ENCODE measurements at regions not wholly inside any gene's neighbourhood (a gene's known extent, or its start where the extent isn't known, plus 50 kb on each side); places are given as distances from the start of the nearest gene placed in this dataset.
"Not testable (repeated sequence)": the region's sequence is repeated elsewhere in the genome, so short reads cannot be mapped to it uniquely, and the experiment has no call there.

GRCh38 chr3:127520993-127521392 is 69.5 kb downstream of the TPRA1 start:
- Mint-ChIP-seq H3K27ac (no peak overlapping the region), H3K9me3 (no peaks in the 10 kb centered on the region), H3K27me3 (ENCODE audit: low read depth) (peaks cover 5% of the 10 kb centered on the region), H3K4me1 (ENCODE audit: low read depth) (no peaks in the 10 kb centered on the region), H3K4me3 (ENCODE audit: low read depth) (no peak overlapping the region), H3K36me3 (ENCODE audit: low read depth) (no peaks in the 10 kb centered on the region)
- intact Hi-C loops (cut with micrococcal nuclease): no loop called here
- no peak for DNase-seq (ENCODE audit: low spot score)

GRCh38 chr3:127518456-127519081 is 72.0 kb downstream of the TPRA1 start:
- Mint-ChIP-seq H3K9me3 (no peaks in the 10 kb centered on the region), H3K27ac (no peak overlapping the region), H3K27me3 (ENCODE audit: low read depth) (peaks cover 4% of the 10 kb centered on the region), H3K4me3 (ENCODE audit: low read depth) (no peak overlapping the region), H3K4me1 (ENCODE audit: low read depth) (no peaks in the 10 kb centered on the region), H3K36me3 (ENCODE audit: low read depth) (no peaks in the 10 kb centered on the region)
- intact Hi-C loops (cut with micrococcal nuclease): no loop called here
- no peak for DNase-seq (ENCODE audit: low spot score)

GRCh38 chr3:127512256-127512655 is 78.3 kb downstream of the TPRA1 start:
- Mint-ChIP-seq H3K27ac (no peak overlapping the region), H3K36me3 (ENCODE audit: low read depth) (no peaks in the 10 kb centered on the region), H3K4me3 (ENCODE audit: low read depth) (no peak overlapping the region), H3K27me3 (ENCODE audit: low read depth) (peaks cover 10% of the 10 kb centered on the region), H3K9me3 (no peaks in the 10 kb centered on the region), H3K4me1 (ENCODE audit: low read depth) (no peaks in the 10 kb centered on the region)
- intact Hi-C loops (cut with micrococcal nuclease): no loop called here
- DNase-seq (ENCODE audit: low spot score): no peak

- Mint-ChIP-seq H3K9me3 (peaks cover 12% of the 10 kb centered on the region), H3K4me1 (ENCODE audit: low read depth) (no peaks in the 10 kb centered on the region), H3K36me3 (ENCODE audit: low read depth) (no peaks in the 10 kb centered on the region), H3K4me3 (ENCODE audit: low read depth) (no peak overlapping the region), H3K27ac (no peak overlapping the region), H3K27me3 (ENCODE audit: low read depth) (peaks cover 9% of the 10 kb centered on the region)
- DNase-seq (ENCODE audit: low spot score): no peak
- intact Hi-C loops (cut with micrococcal nuclease): no loop called here
Observed at GRCh38 chr3:127501177-127501576, 89.4 kb downstream of the TPRA1 start.

GRCh38 chr3:127497676-127498075 is 92.9 kb downstream of the TPRA1 start:
- Mint-ChIP-seq H3K36me3 (ENCODE audit: low read depth) (no peaks in the 10 kb centered on the region), H3K4me1 (ENCODE audit: low read depth) (no peaks in the 10 kb centered on the region), H3K27me3 (ENCODE audit: low read depth) (peaks cover 6% of the 10 kb centered on the region), H3K4me3 (ENCODE audit: low read depth) (no peak overlapping the region), H3K9me3 (peaks cover 9% of the 10 kb centered on the region), H3K27ac (no peak overlapping the region)
- no peak for DNase-seq (ENCODE audit: low spot score)
- intact Hi-C loops (cut with micrococcal nuclease): no loop called here

- no peak for DNase-seq (ENCODE audit: low spot score)
- peaks cover 6% of the 10 kb centered on the region for H3K9me3 Mint-ChIP-seq
- intact Hi-C loops (cut with micrococcal nuclease): no loop called here
- H3K36me3 Mint-ChIP-seq (ENCODE audit: low read depth): no peaks in the 10 kb centered on the region
- peaks cover 3% of the 10 kb centered on the region for H3K27me3 Mint-ChIP-seq (ENCODE audit: low read depth)
- H3K27ac Mint-ChIP-seq: no peak overlapping the region
- no peak overlapping the region for H3K4me3 Mint-ChIP-seq (ENCODE audit: low read depth)
- H3K4me1 Mint-ChIP-seq (ENCODE audit: low read depth): no peaks in the 10 kb centered on the region
Observed at GRCh38 chr3:127497166-127497565, 93.4 kb downstream of the TPRA1 start.

- Mint-ChIP-seq H3K27me3 (ENCODE audit: low read depth) (peaks cover 3% of the 10 kb centered on the region), H3K9me3 (peaks cover 6% of the 10 kb centered on the region), H3K4me1 (ENCODE audit: low read depth) (no peaks in the 10 kb centered on the region), H3K27ac (no peak overlapping the region), H3K4me3 (ENCODE audit: low read depth) (no peak overlapping the region), H3K36me3 (ENCODE audit: low read depth) (no peaks in the 10 kb centered on the region)
- intact Hi-C loops (cut with micrococcal nuclease): no loop called here
- DNase-seq (ENCODE audit: low spot score): no peak
Observed at GRCh38 chr3:127495821-127496655, 94.5 kb downstream of the TPRA1 start.

GRCh38 chr3:127493924-127494646 is 96.4 kb downstream of the TPRA1 start:
- Mint-ChIP-seq H3K4me3 (ENCODE audit: low read depth) (no peak overlapping the region), H3K9me3 (no peaks in the 10 kb centered on the region), H3K27ac (no peak overlapping the region), H3K36me3 (ENCODE audit: low read depth) (no peaks in the 10 kb centered on the region), H3K4me1 (ENCODE audit: low read depth) (no peaks in the 10 kb centered on the region), H3K27me3 (ENCODE audit: low read depth) (peaks cover 3% of the 10 kb centered on the region)
- intact Hi-C loops (cut with micrococcal nuclease): no loop called here
- no peak for DNase-seq (ENCODE audit: low spot score)

GRCh38 chr3:127492426-127492825 is 98.1 kb downstream of the TPRA1 start:
- peaks cover 7% of the 10 kb centered on the region for H3K27me3 Mint-ChIP-seq (ENCODE audit: low read depth)
- DNase-seq (ENCODE audit: low spot score): no peak
- H3K27ac Mint-ChIP-seq: no peak overlapping the region
- no peaks in the 10 kb centered on the region for H3K4me1 Mint-ChIP-seq (ENCODE audit: low read depth)
- H3K9me3 Mint-ChIP-seq: no peaks in the 10 kb centered on the region
- intact Hi-C loops (cut with micrococcal nuclease): no loop called here
- H3K36me3 Mint-ChIP-seq (ENCODE audit: low read depth): no peaks in the 10 kb centered on the region
- H3K4me3 Mint-ChIP-seq (ENCODE audit: low read depth): no peak overlapping the region

GRCh38 chr3:127491909-127492308 is 98.6 kb downstream of the TPRA1 start:
- no peaks in the 10 kb centered on the region for H3K4me1 Mint-ChIP-seq (ENCODE audit: low read depth)
- no peak overlapping the region for H3K27ac Mint-ChIP-seq
- H3K4me3 Mint-ChIP-seq (ENCODE audit: low read depth): no peak overlapping the region
- DNase-seq (ENCODE audit: low spot score): no peak
- H3K9me3 Mint-ChIP-seq: no peaks in the 10 kb centered on the region
- no peaks in the 10 kb centered on the region for H3K36me3 Mint-ChIP-seq (ENCODE audit: low read depth)
- peaks cover 12% of the 10 kb centered on the region for H3K27me3 Mint-ChIP-seq (ENCODE audit: low read depth)
- intact Hi-C loops (cut with micrococcal nuclease): no loop called here

GRCh38 chr3:127491323-127491722 is 99.2 kb downstream of the TPRA1 start:
- H3K27me3 Mint-ChIP-seq (ENCODE audit: low read depth): peaks cover 15% of the 10 kb centered on the region
- no peaks in the 10 kb centered on the region for H3K9me3 Mint-ChIP-seq
- no peak for DNase-seq (ENCODE audit: low spot score)
- no peak overlapping the region for H3K27ac Mint-ChIP-seq
- intact Hi-C loops (cut with micrococcal nuclease): no loop called here
- H3K4me3 Mint-ChIP-seq (ENCODE audit: low read depth): no peak overlapping the region
- no peaks in the 10 kb centered on the region for H3K4me1 Mint-ChIP-seq (ENCODE audit: low read depth)
- H3K36me3 Mint-ChIP-seq (ENCODE audit: low read depth): no peaks in the 10 kb centered on the region

GRCh38 chr3:127491024-127491305 is 99.6 kb downstream of the TPRA1 start:
- H3K27ac Mint-ChIP-seq; H3K9me3 Mint-ChIP-seq; intact Hi-C loops (cut with micrococcal nuclease); H3K4me1 Mint-ChIP-seq (ENCODE audit: low read depth); H3K36me3 Mint-ChIP-seq (ENCODE audit: low read depth); H3K4me3 Mint-ChIP-seq (ENCODE audit: low read depth); DNase-seq (ENCODE audit: low spot score): not testable (repeated sequence)
- peaks cover 16% of the 10 kb centered on the region for H3K27me3 Mint-ChIP-seq (ENCODE audit: low read depth)

Measured in activated T-helper 2 cell treated with anti-CD3 and anti-CD28 coated beads, Interferon-gamma antibody, Interleukin-2, Interleukin-4, amounts not matched to agents 10 μg/mL and 5 μg/mL and 100 μg/mL, durations not matched to agents 14 hours and 24 hours and 36 hours (primary cell).